ENCODE measurements at regions not wholly inside any gene's neighbourhood (a gene's known extent, or its start where the extent isn't known, plus 50 kb on each side); places are given as distances from the start of the nearest gene placed in this dataset.

DNA sequence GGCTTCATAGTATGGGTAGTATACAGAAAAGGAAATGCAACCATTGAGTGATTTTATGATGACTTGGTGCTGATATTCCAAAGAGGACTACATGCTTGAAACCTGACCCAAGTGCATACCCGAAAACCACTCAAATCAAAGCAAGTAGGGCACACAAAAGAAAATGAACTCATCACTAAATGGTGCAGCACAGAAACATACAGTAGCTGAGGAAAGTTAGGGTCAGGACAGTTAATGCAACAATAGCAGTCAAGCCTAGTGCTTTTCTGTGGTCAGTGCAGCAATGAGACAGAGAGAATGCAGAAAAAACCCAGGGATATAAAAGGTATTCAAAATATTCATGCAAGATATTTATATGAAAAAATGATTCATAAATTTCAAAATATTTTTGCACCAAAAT is 711.1 kb downstream of the EPHA7 start:
- no peaks in the 10 kb centered on the region for H3K36me3 Mint-ChIP-seq (ENCODE audit: low read depth)
- H3K27ac Mint-ChIP-seq: no peak overlapping the region
- DNase-seq (no peak), ATAC-seq (no peak)
- intact Hi-C loops (cut with micrococcal nuclease): no loop called here
- ChIA-PET POLR2A (no interaction called here), CTCF (no interaction called here)
- no peak overlapping the region for H3K4me3 Mint-ChIP-seq
- no peaks in the 10 kb centered on the region for H3K4me1 Mint-ChIP-seq (ENCODE audit: low read depth)
- H3K9me3 Mint-ChIP-seq: no peaks in the 10 kb centered on the region
- H3K27me3 Mint-ChIP-seq: no peaks in the 10 kb centered on the region
- TF ChIP-seq CTCF (IDR thresholded peaks at IDR 0.05): no peak

- Mint-ChIP-seq H3K4me1 (ENCODE audit: low read depth) (no peaks in the 10 kb centered on the region), H3K36me3 (ENCODE audit: low read depth) (no peaks in the 10 kb centered on the region), H3K4me3 (no peak overlapping the region), H3K27me3 (no peaks in the 10 kb centered on the region), H3K9me3 (no peaks in the 10 kb centered on the region), H3K27ac (no peak overlapping the region)
- no peak for TF ChIP-seq CTCF (IDR thresholded peaks at IDR 0.05)
- DNase-seq (no peak), ATAC-seq (no peak)
- ChIA-PET CTCF (no interaction called here), POLR2A (no interaction called here)
- intact Hi-C loops (cut with micrococcal nuclease): no loop called here
Observed at GRCh38 chr6:92706976-92707375, 712.4 kb downstream of the EPHA7 start.

GRCh38 chr6:92701425-92702096 is 717.8 kb downstream of the EPHA7 start:
- no peak overlapping the region for H3K27ac Mint-ChIP-seq
- DNase-seq (no peak), ATAC-seq (no peak)
- no peak for TF ChIP-seq CTCF (IDR thresholded peaks at IDR 0.05)
- H3K36me3 Mint-ChIP-seq (ENCODE audit: low read depth): no peaks in the 10 kb centered on the region
- peaks cover 3% of the 10 kb centered on the region for H3K9me3 Mint-ChIP-seq
- no peaks in the 10 kb centered on the region for H3K27me3 Mint-ChIP-seq
- H3K4me3 Mint-ChIP-seq: no peak overlapping the region
- no peaks in the 10 kb centered on the region for H3K4me1 Mint-ChIP-seq (ENCODE audit: low read depth)
- POLR2A ChIA-PET: no interaction called here
- intact Hi-C loops (cut with micrococcal nuclease): no loop called here
- CTCF ChIA-PET: no interaction called here

GRCh38 chr6:92700411-92700810 is 718.9 kb downstream of the EPHA7 start:
- TF ChIP-seq CTCF (IDR thresholded peaks at IDR 0.05): no peak
- ChIA-PET CTCF (no interaction called here), POLR2A (no interaction called here)
- Mint-ChIP-seq H3K36me3 (ENCODE audit: low read depth) (no peaks in the 10 kb centered on the region), H3K4me1 (ENCODE audit: low read depth) (no peaks in the 10 kb centered on the region), H3K27ac (no peak overlapping the region), H3K9me3 (peaks cover 3% of the 10 kb centered on the region), H3K27me3 (no peaks in the 10 kb centered on the region), H3K4me3 (no peak overlapping the region)
- DNase-seq (no peak), ATAC-seq (no peak)
- intact Hi-C loops (cut with micrococcal nuclease): no loop called here

- peaks cover 3% of the 10 kb centered on the region for H3K9me3 Mint-ChIP-seq
- DNase-seq (no peak), ATAC-seq (no peak)
- no peaks in the 10 kb centered on the region for H3K36me3 Mint-ChIP-seq (ENCODE audit: low read depth)
- H3K27me3 Mint-ChIP-seq: no peaks in the 10 kb centered on the region
- ChIA-PET CTCF (no interaction called here), POLR2A (no interaction called here)
- no peak for TF ChIP-seq CTCF (IDR thresholded peaks at IDR 0.05)
- no peak overlapping the region for H3K27ac Mint-ChIP-seq
- H3K4me1 Mint-ChIP-seq (ENCODE audit: low read depth): no peaks in the 10 kb centered on the region
- H3K4me3 Mint-ChIP-seq: no peak overlapping the region
- intact Hi-C loops (cut with micrococcal nuclease): no loop called here
Observed at GRCh38 chr6:92690997-92691599, 728.3 kb downstream of the EPHA7 start.

All from activated CD8-positive, alpha-beta T cell treated with anti-CD3 and anti-CD28 coated beads for 36 hours (primary cell).